Prostate gland (tissue), 2 donors: ENCODE measurements at regions not wholly inside any gene's neighbourhood (a gene's known extent, or its start where the extent isn't known, plus 50 kb on each side); places are given as distances from the start of the nearest gene placed in this dataset.
"Not testable (repeated sequence)": the region's sequence is repeated elsewhere in the genome, so short reads cannot be mapped to it uniquely, and the experiment has no call there.

ENCODE experiments used
- DNase-seq: peaks from one replicate; pipeline ENCODE4 v3.0.0-alpha.2; 2019; ENCODE audit warnings: low spot score
- H3K27ac ChIP-seq, 2 donors: fragments of 200-600 bp; sonication (generic); 2 replicates each; pipeline ENCODE4 v1.5.1; 2017 to 2019
- H3K27me3 ChIP-seq: fragments of 200-600 bp; sonication (generic); replicated peaks from 2 replicates; pipeline ENCODE4 v1.5.1; 2019; ENCODE audit not compliant: insufficient read depth
- H3K36me3 ChIP-seq, 2 donors: fragments of 200-600 bp; sonication (generic); 1 replicate in 1 of 2; 2 replicates in 1 of 2; pipeline versions ENCODE4 v1.5.1 to v1.8.1; 2017 to 2019
- H3K4me1 ChIP-seq: fragments of 200-600 bp; sonication (generic); replicated peaks from 2 replicates; pipeline ENCODE4 v1.5.1; 2019
- H3K4me3 ChIP-seq, 2 donors: fragments of 200-600 bp; sonication (generic); 2 replicates each; pipeline ENCODE4 v1.5.1; 2017 to 2019
- H3K9me3 ChIP-seq: fragments of 200-600 bp; sonication (generic); 2 replicates; pipeline ENCODE4 v1.5.1; 2017
- CTCF ChIP-seq, 4 experiments: fragments of 200-600 bp in 2 of 4; fragments of 450-650 bp in 2 of 4; sonication (generic) in 2 of 4; IDR thresholded peaks; 1 replicate in 3 of 4; 2 replicates in 1 of 4; pipeline ENCODE4 v1.5.1; 2016 to 2019; ENCODE audit warnings: antibody characterized with exemption in 4 of 4, mild to moderate bottlenecking in 2 of 4, moderate library complexity in 2 of 4
- POLR2A ChIP-seq: fragments of 450-650 bp; IDR thresholded peaks from one replicate; pipeline ENCODE4 v1.6.1; 2016; ENCODE audit warnings: antibody characterized with exemption, mild to moderate bottlenecking
- POLR2AphosphoS5 ChIP-seq: sonication (generic); formaldehyde crosslinking; IDR thresholded peaks from one replicate; pipeline ENCODE4 v1.6.1; 2017; ENCODE audit warnings: antibody characterized with exemption
- WGBS: methylation state at CpG from one replicate; pipeline ENCODE4 v1.1.5; 2018; 5-methylcytosine and 5-hydroxymethylcytosine counted together
- intact Hi-C: fragments of 100-400 bp; cut with DNase I; formaldehyde crosslinking; loops from one replicate; pipeline ENCODE4 v1.14.2; 2022

GRCh38 chr5:25669645-25670401 is 1025.0 kb upstream of the CDH10 start:
- H3K4me1 ChIP-seq: no peaks in the 10 kb centered on the region
- no peaks in the 10 kb centered on the region for H3K9me3 ChIP-seq
- intact Hi-C loops: no loop called here
- H3K4me3 ChIP-seq: no peak overlapping the region
- no peak overlapping the region for H3K27ac ChIP-seq
- no peaks in the 10 kb centered on the region for H3K27me3 ChIP-seq
- WGBS: 37% methylated on average over 1 of the region's 1 CpG
- no peak for TF ChIP-seq POLR2AphosphoS5
- no peak for TF ChIP-seq CTCF (IDR thresholded peaks at IDR 0.05)
- no peak for TF ChIP-seq POLR2A
- no peak for DNase-seq
- no peaks in the 10 kb centered on the region for H3K36me3 ChIP-seq

- no peaks in the 10 kb centered on the region for H3K27me3 ChIP-seq
- WGBS: 83% methylated on average over 2 of the region's 2 CpGs
- H3K4me3 ChIP-seq: no peak overlapping the region
- TF ChIP-seq POLR2AphosphoS5: no peak
- TF ChIP-seq POLR2A: no peak
- TF ChIP-seq CTCF (IDR thresholded peaks at IDR 0.05): no peak
- no peak overlapping the region for H3K27ac ChIP-seq
- intact Hi-C loops: no loop called here
- H3K9me3 ChIP-seq: no peaks in the 10 kb centered on the region
- no peaks in the 10 kb centered on the region for H3K4me1 ChIP-seq
- no peak for DNase-seq
- no peaks in the 10 kb centered on the region for H3K36me3 ChIP-seq
These were observed 1017.8 kb upstream of the CDH10 start for GRCh38 chr5:25662610-25663009.

GRCh38 chr5:25650316-25650715 is 1005.5 kb upstream of the CDH10 start:
- H3K9me3 ChIP-seq, H3K4me3 ChIP-seq, DNase-seq, H3K4me1 ChIP-seq, H3K27me3 ChIP-seq, intact Hi-C loops, H3K36me3 ChIP-seq, H3K27ac ChIP-seq: not testable (repeated sequence)
- WGBS: 91% methylated on average over 7 of the region's 7 CpGs

- no peaks in the 10 kb centered on the region for H3K9me3 ChIP-seq
- DNase-seq: no peak
- no peak for TF ChIP-seq CTCF (IDR thresholded peaks at IDR 0.05)
- TF ChIP-seq POLR2A: no peak
- TF ChIP-seq POLR2AphosphoS5: no peak
- no peaks in the 10 kb centered on the region for H3K36me3 ChIP-seq
- no peaks in the 10 kb centered on the region for H3K4me1 ChIP-seq
- no peak overlapping the region for H3K27ac ChIP-seq
- H3K4me3 ChIP-seq: no peak overlapping the region
- intact Hi-C loops: no loop called here
- H3K27me3 ChIP-seq: no peaks in the 10 kb centered on the region
- 97% methylated on average over 16 of the region's 16 CpGs for WGBS
These were observed 1005.0 kb upstream of the CDH10 start for GRCh38 chr5:25649628-25650265.

GRCh38 chr5:25646421-25647341 is 1001.9 kb upstream of the CDH10 start:
- no peak for TF ChIP-seq CTCF (IDR thresholded peaks at IDR 0.05)
- TF ChIP-seq POLR2AphosphoS5: no peak
- no peak for TF ChIP-seq POLR2A
- 81% methylated on average over 3 of the region's 3 CpGs for WGBS
- intact Hi-C loops: no loop called here

More at GRCh38 chr5:25646421-25647341, 1001.9 kb upstream of the CDH10 start:
- H3K27me3 ChIP-seq: no peaks in the 10 kb centered on the region
- H3K36me3 ChIP-seq: no peaks in the 10 kb centered on the region
- no peak overlapping the region for H3K27ac ChIP-seq
- no peak overlapping the region for H3K4me3 ChIP-seq
- no peaks in the 10 kb centered on the region for H3K4me1 ChIP-seq
- H3K9me3 ChIP-seq: no peaks in the 10 kb centered on the region
- DNase-seq: no peak
